K562 (cell line): ENCODE measurements at regions not wholly inside any gene's neighbourhood (a gene's known extent, or its start where the extent isn't known, plus 50 kb on each side); places are given as distances from the start of the nearest gene placed in this dataset.

Experiments
- ATAC-seq: fragments of 200-7000 bp; cut with Tn5 transposase; 3 replicates; pipeline ENCODE4 v1.9.1; 2020; ENCODE audit warnings: moderate library complexity
- BruUV-seq: library from RNA; stranded (reverse); fragments of 400-500 nt; replicated peaks from 2 replicates; lab custom pipeline; 2021; lab: Mats Ljungman, UMichigan
- CTCF ChIA-PET: fragments of 300-600 bp; formaldehyde crosslinking; extraction: SDS; loops from one replicate; lab custom pipeline; 2021; ENCODE audit warnings: low intra/inter-chr PET ratio; lab: Yijun Ruan, JAX
- POLR2A ChIA-PET: fragments of 300-600, 350-650 bp; sonication (Branson Sonifier 250); formaldehyde crosslinking; extraction: SDS; loops from one replicate; lab custom pipeline; 2021; ENCODE audit warnings: antibody characterized with exemption, inconsistent platforms; lab: Yijun Ruan, JAX
- DNase-seq, 4 experiments: peaks; one replicate each; pipeline versions ENCODE4 v3.0.0 to v3.0.0-alpha.2; 2011 to 2018; ENCODE audit warnings: low spot score in 3 of 4, mixed read lengths in 3 of 4; ENCODE audit errors: extremely low read depth in 1 of 4
- FAIRE-seq: peaks from 2 replicates; lab custom pipeline; 2011; peaks lifted over from hg19 to GRCh38; lab: Jason Lieb, UNC
- H2AFZ ChIP-seq: 2 replicates; pipeline ENCODE4 v1.6.0; 2011; ENCODE audit warnings: low read depth, low read length, control low read depth, inconsistent platforms
- H3K27ac ChIP-seq: fragments of 200-600 bp; 3 replicates; pipeline ENCODE4 v1.8.0; 2011; ENCODE audit warnings: low read depth, mild to moderate bottlenecking, control low read depth, inconsistent platforms, low read length, moderate library complexity, mixed read lengths; ENCODE audit errors: extremely low read depth
- H3K27me3 ChIP-seq, 2 experiments: fragments of 300-600 bp in 1 of 2; 2 replicates in 1 of 2; 3 replicates in 1 of 2; pipeline versions ENCODE4 v1.6.0 to v1.8.0; 2011; ENCODE audit warnings: inconsistent platforms in 2 of 2, low read length in 2 of 2, mild to moderate bottlenecking in 1 of 2, mixed read lengths in 1 of 2, moderate library complexity in 1 of 2; ENCODE audit not compliant: control insufficient read depth in 2 of 2, insufficient read depth in 2 of 2
- H3K36me3 ChIP-seq: fragments of 300-600 bp; 3 replicates; pipeline ENCODE4 v1.8.0; 2011; ENCODE audit warnings: mild to moderate bottlenecking, low read length, inconsistent platforms; ENCODE audit not compliant: control insufficient read depth, insufficient read depth
- H3K4me1 ChIP-seq, 2 experiments: fragments of 200-600 bp in 1 of 2; replicated peaks in 1 of 2; 2 replicates in 1 of 2; 3 replicates in 1 of 2; pipeline versions ENCODE4 v1.5.1 to v1.8.0; 2011; ENCODE audit warnings: inconsistent platforms in 2 of 2, low read length in 2 of 2, mild to moderate bottlenecking in 1 of 2, mixed read lengths in 1 of 2, moderate library complexity in 1 of 2; ENCODE audit not compliant: control insufficient read depth in 2 of 2, insufficient read depth in 2 of 2
- H3K4me2 ChIP-seq: 2 replicates; pipeline ENCODE4 v1.6.1; 2011; ENCODE audit warnings: low read length, control low read depth, inconsistent platforms, mixed read lengths; ENCODE audit not compliant: insufficient read depth
- H3K4me3 ChIP-seq: fragments of 200-600 bp; sonication (generic), shearing (Covaris generic); 2 replicates; pipeline ENCODE4 v1.5.1; 2016; ENCODE audit warnings: control low read depth, inconsistent platforms
- H3K79me2 ChIP-seq: fragments of 200-600 bp; 3 replicates; pipeline ENCODE4 v1.8.0; 2011; ENCODE audit warnings: low read length, inconsistent platforms; ENCODE audit not compliant: control insufficient read depth, insufficient read depth
- H3K9ac ChIP-seq, 2 experiments: 2 replicates each; pipeline versions ENCODE4 v1.6.0 to v1.6.1; 2011; ENCODE audit warnings: low read depth in 2 of 2, low read length in 2 of 2, control low read depth in 1 of 2, inconsistent platforms in 1 of 2, mild to moderate bottlenecking in 1 of 2, mixed read lengths in 1 of 2; ENCODE audit not compliant: insufficient read depth in 1 of 2
- H3K9me1 ChIP-seq: one replicate; pipeline ENCODE4 v1.6.0; 2011; ENCODE audit warnings: inconsistent platforms, mild to moderate bottlenecking, low read length, moderate library complexity; ENCODE audit not compliant: control insufficient read depth, insufficient read depth
- H3K9me3 ChIP-seq: replicated peaks from 2 replicates; pipeline ENCODE4 v1.5.1; 2011; ENCODE audit warnings: low read depth, low read length, inconsistent platforms; ENCODE audit not compliant: control insufficient read depth, insufficient read depth
- H4K20me1 ChIP-seq: replicated peaks from 2 replicates; pipeline ENCODE4 v1.6.1; 2011; ENCODE audit warnings: low read length, inconsistent platforms, mixed read lengths; ENCODE audit not compliant: control insufficient read depth, insufficient read depth
- ARID1B ChIP-seq: fragments of 450-650 bp; IDR thresholded peaks from 2 replicates; pipeline ENCODE4 v1.6.1; 2016; ENCODE audit warnings: antibody characterized with exemption, mild to moderate bottlenecking, inconsistent platforms
- HEY1 ChIP-seq: fragments of 250-450 bp; sonication (Bioruptor Pico); IDR thresholded peaks from 2 replicates; pipeline ENCODE4 v1.5.0; 2020; ENCODE audit warnings: mild to moderate bottlenecking, moderate library complexity, borderline replicate concordance
- HIVEP1 ChIP-seq: fragments of 250-450 bp; sonication (Bioruptor Pico); IDR thresholded peaks from 2 replicates; pipeline ENCODE4 v1.4.0; 2020; ENCODE audit warnings: mild to moderate bottlenecking
- MAFG ChIP-seq: fragments of 450-650 bp; conservative IDR thresholded peaks from 2 replicates; pipeline ENCODE4 v1.6.1; 2016; ENCODE audit warnings: missing genetic modification characterization, missing compliant biosample characterization
- MCM2 ChIP-seq: fragments of 450-650 bp; IDR thresholded peaks from 2 replicates; pipeline ENCODE4 v1.6.1; 2017; ENCODE audit warnings: low read depth, mild to moderate bottlenecking
- PPARD ChIP-seq: fragments of 250-450 bp; sonication (Bioruptor Pico); IDR thresholded peaks from 2 replicates; pipeline ENCODE4 v1.8.0; 2022; ENCODE audit warnings: inconsistent platforms, mild to moderate bottlenecking, moderate library complexity
- SREBF2 ChIP-seq: sonication (generic); formaldehyde crosslinking; IDR thresholded peaks from 2 replicates; pipeline ENCODE4 v1.4.0; 2020; ENCODE audit warnings: mild to moderate bottlenecking, missing genetic modification reagents
- ZBTB26 ChIP-seq: fragments of 450-650 bp; formaldehyde crosslinking; IDR thresholded peaks from 2 replicates; pipeline ENCODE4 v1.4.0; 2022; ENCODE audit warnings: missing genetic modification characterization
- ZBTB34 ChIP-seq: fragments of 250-450 bp; sonication (Bioruptor Pico); IDR thresholded peaks from 2 replicates; pipeline ENCODE4 v1.8.0; 2021; ENCODE audit warnings: mild to moderate bottlenecking, moderate library complexity
- ZKSCAN1 ChIP-seq: fragments of 150-350 bp; IDR thresholded peaks from 2 replicates; pipeline ENCODE4 v1.6.1; 2016; ENCODE audit warnings: low read depth, low read length
- ZNF274 ChIP-seq: IDR thresholded peaks from 2 replicates; pipeline ENCODE4 v1.6.1; 2011; ENCODE audit warnings: low read depth, mild to moderate bottlenecking, low read length, moderate library complexity, borderline replicate concordance
- ZNF696 ChIP-seq: fragments of 250-450 bp; sonication (Bioruptor Pico); conservative IDR thresholded peaks from 2 replicates; pipeline ENCODE4 v1.4.0; 2020; ENCODE audit warnings: mild to moderate bottlenecking, moderate library complexity
- WGBS: fragments of 100-300 bp; shearing (Covaris generic); methylation state at CpG from one replicate; pipeline ENCODE4 v1.1.6; 2016; ENCODE audit warnings: low coverage, mixed read lengths; ENCODE audit not compliant: insufficient coverage; ENCODE audit errors: missing lambda C conversion rate; 5-methylcytosine and 5-hydroxymethylcytosine counted together
- in situ Hi-C: fragments of 300-500 bp; cut with MboI; formaldehyde crosslinking; loops from 4 replicates; pipeline ENCODE4 v1.15.0; 2018; ENCODE audit warnings: inconsistent platforms, mixed read lengths
- intact Hi-C: fragments of 100-400 bp; cut with micrococcal nuclease; formaldehyde crosslinking; loops from 2 replicates; pipeline ENCODE4 v1.14.2; 2022
- TF ChIP-seq, protein P1 (sequence below): fragments of 450-650 bp; formaldehyde crosslinking; IDR thresholded peaks from 2 replicates; pipeline ENCODE4 v1.4.0; 2020; ENCODE audit warnings: mild to moderate bottlenecking, mixed read lengths

GRCh38 chr15:69559440-69560190, 107.0 kb downstream of the RPLP1 start:
- DNase-seq (no peak), FAIRE-seq (no peak), ATAC-seq (no peak)
- no peak overlapping the region for H3K4me3 ChIP-seq
- TF ChIP-seq ARID1B (no peak), ZNF696 (no peak), PPARD (CRISPR knock-in tag) (no peak), ZNF274 (no peak), ZBTB34 (CRISPR knock-in tag) (no peak), SREBF2 (no peak), ZKSCAN1 (no peak), MAFG (tag) (no peak), ZBTB26 (CRISPR knock-in tag) (no peak), HIVEP1 (CRISPR knock-in tag) (no peak), MCM2 (no peak), HEY1 (CRISPR knock-in tag) (no peak)
- TF ChIP-seq, protein P1, sequence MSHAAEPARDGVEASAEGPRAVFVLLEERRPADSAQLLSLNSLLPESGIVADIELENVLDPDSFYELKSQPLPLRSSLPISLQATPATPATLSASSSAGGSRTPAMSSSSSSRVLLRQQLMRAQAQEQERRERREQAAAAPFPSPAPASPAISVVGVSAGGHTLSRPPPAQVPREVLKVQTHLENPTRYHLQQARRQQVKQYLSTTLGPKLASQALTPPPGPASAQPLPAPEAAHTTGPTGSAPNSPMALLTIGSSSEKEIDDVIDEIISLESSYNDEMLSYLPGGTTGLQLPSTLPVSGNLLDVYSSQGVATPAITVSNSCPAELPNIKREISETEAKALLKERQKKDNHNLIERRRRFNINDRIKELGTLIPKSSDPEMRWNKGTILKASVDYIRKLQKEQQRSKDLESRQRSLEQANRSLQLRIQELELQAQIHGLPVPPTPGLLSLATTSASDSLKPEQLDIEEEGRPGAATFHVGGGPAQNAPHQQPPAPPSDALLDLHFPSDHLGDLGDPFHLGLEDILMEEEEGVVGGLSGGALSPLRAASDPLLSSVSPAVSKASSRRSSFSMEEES = no peak
- no peaks in the 10 kb centered on the region for H3K36me3 ChIP-seq
- intact Hi-C loops = no loop called here
- in situ Hi-C loops = no loop called here
- H2AFZ ChIP-seq = no peak overlapping the region
- no peak overlapping the region for H3K9ac ChIP-seq
- BruUV-seq = no TSS peak
- no peaks in the 10 kb centered on the region; the same call in 1 of the 2 replicates for H4K20me1 ChIP-seq
- ChIA-PET POLR2A (interaction anchor here (0.6 kb wide), 1 partner anchor 109 kb away, joined by 3 read pairs; no protein-coding TSS in a partner anchor), CTCF (no interaction called here)
- 3% methylated on average over 5 of the region's 5 CpGs for WGBS
- no peaks in the 10 kb centered on the region for H3K9me1 ChIP-seq
- no peaks in the 10 kb centered on the region for H3K4me1 ChIP-seq
- no peak overlapping the region for H3K27ac ChIP-seq
- H3K79me2 ChIP-seq = no peaks in the 10 kb centered on the region
- H3K27me3 ChIP-seq = peaks cover 15 to 38% of the 10 kb centered on the region in 2 experiments; a peak in 4 of 5 replicates
- H3K9me3 ChIP-seq = no peaks in the 10 kb centered on the region
- no peak overlapping the region for H3K4me2 ChIP-seq
